ENCODE measurements at regions not wholly inside any gene's neighbourhood (a gene's known extent, or its start where the extent isn't known, plus 50 kb on each side); places are given as distances from the start of the nearest gene placed in this dataset.

DNA sequence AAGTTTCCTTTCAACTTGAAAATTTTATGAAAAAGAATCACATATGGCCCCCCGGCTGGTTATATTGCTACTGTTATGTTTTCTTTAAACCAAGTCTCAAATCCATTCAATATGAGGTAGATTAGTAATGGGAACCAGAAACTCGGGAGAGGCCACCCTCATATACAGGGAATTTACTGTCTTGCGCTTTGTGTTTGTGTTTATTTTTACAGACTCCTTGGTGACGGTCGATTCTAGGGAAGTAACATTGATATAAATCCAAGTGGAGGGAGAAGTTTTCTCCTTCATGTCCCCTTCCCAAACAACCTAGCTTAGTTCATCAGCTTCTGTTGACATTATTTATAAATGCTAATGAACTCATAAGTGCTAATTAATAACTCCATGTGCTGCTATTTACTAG is 163.5 kb upstream of the LMO4 start:
- DNase-seq (ENCODE audit: low read depth) = peak; percentile 52

GRCh38 chr1:87167157-87167789 is 161.4 kb upstream of the LMO4 start:
- DNase-seq (ENCODE audit: low read depth) = no peak

DNA sequence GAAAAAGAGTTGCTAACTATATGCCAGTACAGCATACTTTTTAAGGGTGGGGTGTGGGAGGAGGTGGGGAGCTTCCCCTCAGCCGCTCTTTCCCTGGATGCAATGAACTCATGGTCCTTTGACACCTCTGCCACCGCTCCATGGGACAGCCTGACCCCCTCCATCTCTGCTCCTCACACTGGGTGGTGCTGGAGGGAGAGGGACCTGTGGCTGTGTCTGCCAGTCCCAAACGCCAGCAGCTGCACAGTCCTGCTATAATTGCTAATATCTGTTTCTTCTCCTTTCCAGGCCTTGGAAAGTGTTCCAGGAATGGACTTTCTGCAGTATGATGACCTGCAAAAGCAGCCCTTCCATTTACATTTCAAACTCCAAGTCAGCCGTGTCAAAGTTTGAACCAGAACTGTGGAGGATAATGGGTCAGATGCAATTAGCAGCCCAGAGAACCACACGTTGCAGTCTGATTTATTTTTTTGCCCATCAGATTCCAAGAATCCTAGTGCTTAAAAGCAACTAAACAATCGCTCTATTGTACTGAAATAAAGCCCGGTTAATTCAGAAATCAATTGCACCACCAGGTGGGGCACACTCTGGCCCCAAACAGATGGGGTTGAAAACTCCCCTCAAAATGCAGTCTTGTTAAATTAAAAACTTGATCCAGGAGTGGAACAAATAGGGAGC is 160.7 kb upstream of the LMO4 start:
- no peak for DNase-seq (ENCODE audit: low read depth)

DNA sequence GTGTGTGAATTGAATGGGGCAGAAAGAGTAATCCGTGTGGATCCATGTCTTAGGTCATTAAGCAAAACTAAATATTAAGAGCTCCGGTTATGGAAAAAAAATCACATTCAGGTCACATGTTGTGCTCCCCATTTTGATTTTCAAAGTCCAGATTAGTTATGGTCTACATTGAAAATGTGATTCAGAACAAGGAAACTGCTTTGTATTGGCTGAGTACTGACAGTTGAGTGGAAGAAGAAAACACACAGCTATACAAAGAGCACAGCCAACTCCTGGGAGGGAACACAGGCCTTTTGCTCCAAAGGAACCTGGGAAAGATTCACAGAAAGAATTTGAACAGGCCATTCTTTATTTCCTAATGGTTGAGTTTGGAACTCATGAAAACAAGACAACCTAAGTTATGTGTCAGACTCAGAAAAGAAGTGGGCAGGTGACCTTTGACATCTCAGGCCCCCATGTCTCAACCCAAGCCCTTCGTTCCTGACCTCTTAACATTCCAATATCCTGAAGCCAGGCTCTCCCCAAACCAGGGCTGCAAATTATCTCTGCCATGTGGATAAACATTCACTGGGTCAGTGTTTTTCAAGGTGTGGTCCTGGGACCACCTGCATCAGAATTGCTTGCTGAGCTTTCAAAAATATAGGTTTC is 159.3 kb upstream of the LMO4 start:
- DNase-seq (ENCODE audit: low read depth) = no peak

- DNase-seq (ENCODE audit: low read depth) = no peak
Observed at GRCh38 chr1:87170157-87170556, 158.5 kb upstream of the LMO4 start.

- DNase-seq (ENCODE audit: low read depth) = no peak
Observed at GRCh38 chr1:87170931-87171598, 157.6 kb upstream of the LMO4 start.

DNA sequence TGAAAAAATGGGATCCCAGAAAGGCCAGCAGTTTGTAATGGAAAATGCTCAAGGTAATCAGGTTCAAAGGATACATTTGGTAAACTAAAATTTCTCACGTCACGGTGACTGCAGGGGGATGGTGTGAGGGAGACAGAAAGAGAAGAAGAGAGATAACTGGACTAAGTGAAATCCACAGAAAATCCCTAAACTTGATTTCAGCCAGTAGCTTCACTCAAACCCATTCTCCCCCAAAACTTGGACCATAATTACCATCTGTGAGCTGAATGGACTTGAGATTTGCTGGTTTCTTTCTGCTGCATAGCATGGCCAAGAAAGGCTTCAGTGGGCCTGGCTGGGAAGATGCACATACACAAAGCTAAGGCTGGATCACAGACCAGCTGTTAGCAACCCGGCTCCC is 155.4 kb upstream of the LMO4 start:
- DNase-seq (ENCODE audit: low read depth) = no peak

GRCh38 chr1:87174724-87175245 is 153.9 kb upstream of the LMO4 start:
- no peak for DNase-seq (ENCODE audit: low read depth)

- DNase-seq (ENCODE audit: low read depth) = no peak
Observed at GRCh38 chr1:87176087-87176486, 152.6 kb upstream of the LMO4 start.

DNA sequence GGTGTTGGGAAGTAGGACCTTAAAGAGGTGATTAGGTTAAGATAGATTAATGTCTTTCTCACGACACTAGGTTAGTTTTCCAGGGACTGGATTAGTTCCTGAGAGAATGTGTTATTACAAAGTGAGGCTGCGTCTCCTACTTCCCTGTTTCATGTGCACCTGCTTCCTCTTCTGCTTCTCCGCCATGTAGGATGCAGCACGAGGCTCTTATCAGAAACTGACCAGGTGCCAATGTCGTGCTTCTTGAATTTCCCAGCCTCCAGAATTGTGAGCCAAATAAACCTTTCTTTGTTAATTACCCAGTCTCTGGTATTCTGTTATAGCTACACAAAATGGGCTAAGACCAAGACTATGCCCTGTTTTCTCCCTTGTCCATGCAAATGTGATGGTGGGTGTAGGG is 152.2 kb upstream of the LMO4 start:
- no peak for DNase-seq (ENCODE audit: low read depth)

- DNase-seq (ENCODE audit: low read depth) = no peak
Observed at GRCh38 chr1:87178441-87178840, 150.2 kb upstream of the LMO4 start.

GRCh38 chr1:87179076-87179810 is 149.4 kb upstream of the LMO4 start:
- DNase-seq (ENCODE audit: low read depth) = no peak

DNA sequence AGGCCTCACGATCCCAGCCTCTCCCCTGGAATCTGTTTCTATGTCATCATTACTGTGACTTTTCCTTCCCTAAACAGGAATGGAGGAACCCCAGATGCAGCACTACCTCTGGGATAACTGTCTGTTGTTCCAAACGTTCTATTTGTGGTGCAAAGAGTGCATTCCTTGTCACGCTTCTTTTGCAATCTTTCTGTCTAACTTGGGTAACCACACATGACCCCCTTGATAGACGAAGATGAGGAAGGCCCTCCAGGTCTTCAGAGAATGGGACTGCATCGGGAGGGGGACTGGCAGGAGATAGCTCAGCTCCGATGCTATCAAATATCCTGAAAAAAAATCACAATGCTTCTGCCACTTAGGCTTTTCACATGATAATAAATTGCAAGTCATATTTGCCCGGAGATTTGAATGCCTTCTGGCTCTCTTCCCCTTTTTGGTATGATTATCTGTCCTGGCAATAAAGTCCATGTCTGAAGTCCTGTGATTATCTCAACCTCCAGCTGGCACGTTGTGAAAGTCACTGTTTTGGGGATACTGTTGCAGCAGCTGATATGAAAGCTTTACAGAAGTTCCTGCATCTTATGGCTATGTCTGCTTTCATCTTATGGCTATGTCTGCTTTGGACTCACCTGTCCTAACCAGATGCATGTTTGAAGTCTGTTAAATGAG is 148.7 kb upstream of the LMO4 start:
- no peak for DNase-seq (ENCODE audit: low read depth)

- no peak for DNase-seq (ENCODE audit: low read depth)
Observed at GRCh38 chr1:87180682-87181081, 148.0 kb upstream of the LMO4 start.

GRCh38 chr1:87182611-87183010 is 146.1 kb upstream of the LMO4 start:
- DNase-seq (ENCODE audit: low read depth) = no peak

GRCh38 chr1:87185077-87185476 is 143.6 kb upstream of the LMO4 start:
- no peak for DNase-seq (ENCODE audit: low read depth)

DNA sequence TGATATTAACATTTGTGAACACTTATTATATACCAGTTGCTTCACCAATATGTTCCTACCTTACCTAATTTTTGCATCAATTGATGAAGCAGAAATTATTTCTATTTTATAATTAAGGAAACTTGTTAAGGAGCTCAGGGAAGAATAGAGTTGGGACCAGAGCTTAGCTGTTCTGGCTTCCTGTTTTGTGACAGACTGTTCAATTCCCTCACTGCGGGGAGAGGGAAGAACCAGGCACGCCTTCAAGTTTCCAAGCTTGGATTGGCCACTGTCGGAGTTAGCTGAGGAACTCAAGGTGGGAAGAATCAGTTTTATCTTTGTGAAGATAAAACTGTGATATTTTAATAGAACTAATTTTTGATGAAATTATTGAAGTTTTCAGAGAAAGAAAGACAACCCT is 142.3 kb upstream of the LMO4 start:
- DNase-seq (ENCODE audit: low read depth) = no peak

GRCh38 chr1:87188640-87189039 is 140.0 kb upstream of the LMO4 start:
- no peak for DNase-seq (ENCODE audit: low read depth)

DNA sequence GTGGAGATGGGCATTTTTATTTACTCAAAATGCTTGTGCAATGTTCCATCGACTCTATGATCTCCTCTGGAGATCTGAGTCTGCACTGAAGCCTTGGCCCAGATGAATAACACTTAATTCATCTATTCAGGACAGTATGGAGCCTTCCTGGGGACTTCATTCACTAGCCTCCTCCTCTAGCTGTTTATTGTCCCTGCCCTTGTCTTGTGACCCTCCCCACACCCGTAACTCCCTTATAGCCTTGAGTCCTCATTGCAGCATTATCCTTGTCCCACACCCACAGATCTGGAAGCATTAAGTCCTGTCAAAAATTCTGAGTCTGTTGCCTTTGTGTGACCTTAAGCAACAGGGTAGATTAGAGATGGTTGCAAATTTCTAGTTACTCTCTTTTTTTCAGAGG is 138.3 kb upstream of the LMO4 start:
- DNase-seq (ENCODE audit: low read depth) = no peak

- no peak for DNase-seq (ENCODE audit: low read depth)
Observed at GRCh38 chr1:87191646-87192045, 137.0 kb upstream of the LMO4 start.

DNA sequence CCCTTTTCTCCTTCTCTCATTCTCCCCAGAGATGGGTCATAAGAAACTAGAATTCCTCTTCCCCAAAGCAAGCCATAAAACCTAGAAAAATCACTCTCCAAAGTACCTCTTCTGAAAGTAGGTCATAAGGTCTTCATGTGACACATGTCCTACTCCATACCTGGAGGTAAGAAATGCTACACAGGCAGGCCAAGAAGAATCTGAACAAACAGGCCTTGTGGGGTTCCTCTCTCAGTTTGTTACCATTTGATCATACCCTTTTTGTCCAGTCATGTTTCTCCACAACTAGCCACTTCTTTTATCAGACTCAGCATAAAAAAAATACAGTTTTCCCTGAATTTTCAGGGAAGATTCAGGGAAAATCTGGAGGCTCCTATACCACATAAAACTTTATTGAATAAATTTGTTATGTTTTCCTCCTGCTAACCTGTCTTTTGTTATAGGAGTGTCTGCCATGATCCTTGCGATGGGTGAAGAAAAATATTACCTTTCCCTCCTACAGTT is 134.4 kb upstream of the LMO4 start:
- no peak for DNase-seq (ENCODE audit: low read depth)

Data from forelimb muscle (tissue), 1 donor.